ENCODE measurements at regions not wholly inside any gene's neighbourhood (a gene's known extent, or its start where the extent isn't known, plus 50 kb on each side); places are given as distances from the start of the nearest gene placed in this dataset.

GRCh38 chr15:96262549-96263489 is 67.7 kb upstream of the NR2F2 start:
- TF ChIP-seq EZH2 (IDR thresholded peaks at IDR 0.05; ENCODE audit: low read length, missing control alignments) (no peak), CTCF (conservative IDR thresholded peaks at IDR 0.05 in 1 of 2, IDR thresholded peaks at IDR 0.05 in 1 of 2; ENCODE audit: low read depth in 1 of 2, low read length in 2 of 2) (no peak)
- H3K27ac ChIP-seq (ENCODE audit: insufficient read depth, low read length), result no peak overlapping the region
- H2AFZ ChIP-seq (ENCODE audit: low read length), result no peak overlapping the region

GRCh38 chr15:96264351-96264798 is 66.1 kb upstream of the NR2F2 start:
- Histone ChIP-seq H3K27me3 (ENCODE audit: control insufficient read depth, insufficient read depth, low read length) (no peaks in the 10 kb centered on the region), H3K4me3 (replicated peaks in 1 of 4; ENCODE audit: control extremely low read depth in 1 of 4, insufficient read depth in 1 of 4, low read depth in 3 of 4, low read length in 4 of 4) (no peak overlapping the region), H4K20me1 (ENCODE audit: control insufficient read depth, extremely low read depth, insufficient read depth, low read length) (no peaks in the 10 kb centered on the region), H3K27ac (ENCODE audit: insufficient read depth, low read length) (no peak overlapping the region), H3K4me2 (ENCODE audit: extremely low read depth, insufficient read depth, low read length) (no peak overlapping the region), H3K9ac (ENCODE audit: insufficient read depth, low read length) (no peak overlapping the region), H3K36me3 (ENCODE audit: control insufficient read depth, insufficient read depth, low read length) (no peaks in the 10 kb centered on the region), H3K4me1 (ENCODE audit: control insufficient read depth, extremely low read depth, insufficient read depth, low read length) (peaks cover 10% of the 10 kb centered on the region), H3K79me2 (ENCODE audit: control insufficient read depth, insufficient read depth, low read length) (no peaks in the 10 kb centered on the region), H2AFZ (ENCODE audit: low read length) (no peak overlapping the region), H3K9me3 (ENCODE audit: control insufficient read depth, insufficient read depth, low read depth, low read length) (no peaks in the 10 kb centered on the region)
- DNase-seq (ENCODE audit: low read depth in 2 of 2), result no peak
- TF ChIP-seq CTCF (conservative IDR thresholded peaks at IDR 0.05 in 1 of 2, IDR thresholded peaks at IDR 0.05 in 1 of 2; ENCODE audit: low read depth in 1 of 2, low read length in 2 of 2) (no peak), EZH2 (IDR thresholded peaks at IDR 0.05; ENCODE audit: low read length, missing control alignments) (no peak)

More at GRCh38 chr15:96262549-96263489, 67.7 kb upstream of the NR2F2 start:
- Histone ChIP-seq H3K79me2 (ENCODE audit: control insufficient read depth, insufficient read depth, low read length) (no peaks in the 10 kb centered on the region), H3K9ac (ENCODE audit: insufficient read depth, low read length) (no peak overlapping the region), H4K20me1 (ENCODE audit: control insufficient read depth, extremely low read depth, insufficient read depth, low read length) (no peaks in the 10 kb centered on the region), H3K36me3 (ENCODE audit: control insufficient read depth, insufficient read depth, low read length) (no peaks in the 10 kb centered on the region), H3K4me2 (ENCODE audit: extremely low read depth, insufficient read depth, low read length) (no peak overlapping the region), H3K27me3 (ENCODE audit: control insufficient read depth, insufficient read depth, low read length) (no peaks in the 10 kb centered on the region), H3K9me3 (ENCODE audit: control insufficient read depth, insufficient read depth, low read depth, low read length) (no peaks in the 10 kb centered on the region), H3K4me1 (ENCODE audit: control insufficient read depth, extremely low read depth, insufficient read depth, low read length) (peaks cover 10% of the 10 kb centered on the region), H3K4me3 (replicated peaks in 1 of 4; ENCODE audit: control extremely low read depth in 1 of 4, insufficient read depth in 1 of 4, low read depth in 3 of 4, low read length in 4 of 4) (no peak overlapping the region)
- DNase-seq (ENCODE audit: low read depth in 2 of 2), result no peak

DNA sequence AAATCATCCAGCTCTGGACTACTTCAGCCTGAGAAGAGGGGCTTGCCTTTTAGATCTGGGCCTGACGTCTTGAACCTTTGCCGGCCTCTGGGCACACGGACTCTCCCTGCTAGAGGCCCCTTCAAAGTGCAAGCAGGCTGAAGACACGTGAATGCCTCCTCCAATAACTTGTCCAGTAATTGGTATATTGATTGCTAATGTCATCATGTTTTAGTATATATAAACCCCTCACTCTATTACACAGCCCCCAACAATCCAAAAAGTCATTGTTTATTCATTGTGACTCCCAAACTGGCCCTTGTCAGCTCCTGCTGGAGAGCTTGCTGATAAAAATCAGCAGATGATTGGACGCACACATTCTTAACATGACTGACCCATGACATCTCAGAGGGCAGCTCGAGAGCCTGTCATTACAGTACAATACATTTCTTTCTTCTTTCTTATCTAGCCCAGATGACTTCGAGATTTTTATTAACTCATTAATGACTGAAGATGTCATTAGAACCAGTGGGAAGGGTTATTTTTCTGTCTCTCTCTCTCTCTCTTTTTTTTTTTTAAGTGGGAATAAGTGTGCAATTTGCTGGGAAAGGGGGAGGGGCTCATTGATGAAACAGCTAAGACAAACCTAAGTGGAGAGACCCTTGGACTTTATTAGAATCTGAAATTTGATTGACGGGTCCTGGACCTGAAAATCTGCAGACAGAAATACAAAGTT is 65.5 kb upstream of the NR2F2 start:
- Histone ChIP-seq H3K4me1 (ENCODE audit: control insufficient read depth, extremely low read depth, insufficient read depth, low read length) (peaks cover 10% of the 10 kb centered on the region), H3K36me3 (ENCODE audit: control insufficient read depth, insufficient read depth, low read length) (no peaks in the 10 kb centered on the region), H2AFZ (ENCODE audit: low read length) (no peak overlapping the region), H3K9me3 (ENCODE audit: control insufficient read depth, insufficient read depth, low read depth, low read length) (no peaks in the 10 kb centered on the region), H3K4me2 (ENCODE audit: extremely low read depth, insufficient read depth, low read length) (peak overlapping the region; percentile 20), H3K79me2 (ENCODE audit: control insufficient read depth, insufficient read depth, low read length) (no peaks in the 10 kb centered on the region), H4K20me1 (ENCODE audit: control insufficient read depth, extremely low read depth, insufficient read depth, low read length) (no peaks in the 10 kb centered on the region), H3K4me3 (replicated peaks in 1 of 4; ENCODE audit: control extremely low read depth in 1 of 4, insufficient read depth in 1 of 4, low read depth in 3 of 4, low read length in 4 of 4) (no peak overlapping the region), H3K27ac (ENCODE audit: insufficient read depth, low read length) (no peak overlapping the region), H3K9ac (ENCODE audit: insufficient read depth, low read length) (no peak overlapping the region), H3K27me3 (ENCODE audit: control insufficient read depth, insufficient read depth, low read length) (no peaks in the 10 kb centered on the region)
- TF ChIP-seq CTCF (conservative IDR thresholded peaks at IDR 0.05 in 1 of 2, IDR thresholded peaks at IDR 0.05 in 1 of 2; ENCODE audit: low read depth in 1 of 2, low read length in 2 of 2) (no peak), EZH2 (IDR thresholded peaks at IDR 0.05; ENCODE audit: low read length, missing control alignments) (no peak)
- DNase-seq (ENCODE audit: low read depth in 2 of 2), result peak in 1 of 2 donors; percentile 81

Data from fibroblast of lung (primary cell).